Glomerular visceral epithelial cell (primary cell): ENCODE measurements at regions not wholly inside any gene's neighbourhood (a gene's known extent, or its start where the extent isn't known, plus 50 kb on each side); places are given as distances from the start of the nearest gene placed in this dataset.
A peak's percentile ranks its signal among the peaks of the same experiment; 100 is the strongest.

Experiments
- DNase-seq: peaks from one replicate; pipeline ENCODE4 v3.0.0-alpha.2; 2016; ENCODE audit errors: extremely low spot score

GRCh38 chr7:35450456-35451214 lies 196.7 kb upstream of the TBX20 start:
- DNase-seq, result no peak

GRCh38 chr7:35448486-35448885 lies 194.6 kb upstream of the TBX20 start:
- DNase-seq, result no peak

GRCh38 chr7:35446091-35446490 lies 192.2 kb upstream of the TBX20 start:
- DNase-seq, result no peak

GRCh38 chr7:35437619-35438275 lies 183.8 kb upstream of the TBX20 start:
- DNase-seq, result no peak

GRCh38 chr7:35436452-35436851 lies 182.6 kb upstream of the TBX20 start:
- no peak for DNase-seq

GRCh38 chr7:35430547-35431153 lies 176.8 kb upstream of the TBX20 start:
- no peak for DNase-seq

- DNase-seq, result peak; percentile 56
Observed at GRCh38 chr7:35424869-35425495, 171.1 kb upstream of the TBX20 start.

- no peak for DNase-seq
Observed at GRCh38 chr7:35424440-35424839, 170.5 kb upstream of the TBX20 start.

GRCh38 chr7:35422715-35423114 lies 168.8 kb upstream of the TBX20 start:
- no peak for DNase-seq

- DNase-seq, result no peak
Observed at GRCh38 chr7:35420656-35421055, 166.8 kb upstream of the TBX20 start.

GRCh38 chr7:35419391-35419755 lies 165.5 kb upstream of the TBX20 start:
- no peak for DNase-seq

GRCh38 chr7:35418716-35419390 lies 165.0 kb upstream of the TBX20 start:
- no peak for DNase-seq

- no peak for DNase-seq
Observed at GRCh38 chr7:35416568-35416967, 162.7 kb upstream of the TBX20 start.

GRCh38 chr7:35415411-35415822 lies 161.5 kb upstream of the TBX20 start:
- DNase-seq, result no peak

- DNase-seq, result no peak
Observed at GRCh38 chr7:35411331-35411730, 157.4 kb upstream of the TBX20 start.

- DNase-seq, result no peak
Observed at GRCh38 chr7:35405461-35405860, 151.6 kb upstream of the TBX20 start.

- DNase-seq, result no peak
Observed at GRCh38 chr7:35401217-35401879, 147.4 kb upstream of the TBX20 start.

- DNase-seq, result no peak
Observed at GRCh38 chr7:35399840-35400239, 145.9 kb upstream of the TBX20 start.

- no peak for DNase-seq
Observed at GRCh38 chr7:35399216-35399615, 145.3 kb upstream of the TBX20 start.

GRCh38 chr7:35398518-35398917 lies 144.6 kb upstream of the TBX20 start:
- DNase-seq, result no peak

GRCh38 chr7:35390146-35390545 lies 136.2 kb upstream of the TBX20 start:
- DNase-seq, result no peak

GRCh38 chr7:35389636-35390035 lies 135.7 kb upstream of the TBX20 start:
- no peak for DNase-seq
